WI38 (cell line): ENCODE measurements at regions not wholly inside any gene's neighbourhood (a gene's known extent, or its start where the extent isn't known, plus 50 kb on each side); places are given as distances from the start of the nearest gene placed in this dataset.

Experiments used
- H3K4me3 ChIP-seq: 2 replicates; pipeline ENCODE4 v1.5.1; 2011; ENCODE audit warnings: low read depth, mild to moderate bottlenecking, control low read depth, low read length
- CTCF ChIP-seq: IDR thresholded peaks from 2 replicates; pipeline ENCODE4 v1.5.1; 2012; ENCODE audit warnings: low read depth, mild to moderate bottlenecking, control low read depth, low read length

- H3K4me3 ChIP-seq = no peak overlapping the region
- no peak for TF ChIP-seq CTCF
Measured at GRCh38 chr2:194264586-194264985, 1392.4 kb upstream of the SLC39A10 start.

GRCh38 chr2:194260185-194260584, 1396.8 kb upstream of the SLC39A10 start:
- no peak for TF ChIP-seq CTCF

GRCh38 chr2:194257095-194257494, 1399.9 kb upstream of the SLC39A10 start:
- TF ChIP-seq CTCF = no peak
- no peak overlapping the region for H3K4me3 ChIP-seq

More at GRCh38 chr2:194260185-194260584, 1396.8 kb upstream of the SLC39A10 start:
- H3K4me3 ChIP-seq = no peak overlapping the region

- TF ChIP-seq CTCF = no peak
- H3K4me3 ChIP-seq = no peak overlapping the region
Measured at GRCh38 chr2:194253528-194254259, 1403.3 kb upstream of the SLC39A10 start.

- no peak for TF ChIP-seq CTCF
- no peak overlapping the region for H3K4me3 ChIP-seq
Measured at GRCh38 chr2:194252127-194252526, 1404.9 kb upstream of the SLC39A10 start.

- no peak for TF ChIP-seq CTCF
- no peak overlapping the region for H3K4me3 ChIP-seq
Measured at GRCh38 chr2:194232600-194232999, 1424.4 kb upstream of the SLC39A10 start.

- H3K4me3 ChIP-seq = no peak overlapping the region
- TF ChIP-seq CTCF = no peak
Measured at GRCh38 chr2:194223218-194223617, 1433.8 kb upstream of the SLC39A10 start.
